Stimulated activated CD8-positive, alpha-beta memory T cell treated with anti-CD3 and anti-CD28 coated beads, Interleukin-7, amount 100 ng/mL, for 24 hours (primary cell): ENCODE measurements at regions not wholly inside any gene's neighbourhood (a gene's known extent, or its start where the extent isn't known, plus 50 kb on each side); places are given as distances from the start of the nearest gene placed in this dataset.
"Not testable (repeated sequence)": the region's sequence is repeated elsewhere in the genome, so short reads cannot be mapped to it uniquely, and the experiment has no call there.

Source experiments
- DNase-seq: peaks from one replicate; pipeline ENCODE4 v3.0.0-alpha.2; 2020; ENCODE audit warnings: low read depth

DNA sequence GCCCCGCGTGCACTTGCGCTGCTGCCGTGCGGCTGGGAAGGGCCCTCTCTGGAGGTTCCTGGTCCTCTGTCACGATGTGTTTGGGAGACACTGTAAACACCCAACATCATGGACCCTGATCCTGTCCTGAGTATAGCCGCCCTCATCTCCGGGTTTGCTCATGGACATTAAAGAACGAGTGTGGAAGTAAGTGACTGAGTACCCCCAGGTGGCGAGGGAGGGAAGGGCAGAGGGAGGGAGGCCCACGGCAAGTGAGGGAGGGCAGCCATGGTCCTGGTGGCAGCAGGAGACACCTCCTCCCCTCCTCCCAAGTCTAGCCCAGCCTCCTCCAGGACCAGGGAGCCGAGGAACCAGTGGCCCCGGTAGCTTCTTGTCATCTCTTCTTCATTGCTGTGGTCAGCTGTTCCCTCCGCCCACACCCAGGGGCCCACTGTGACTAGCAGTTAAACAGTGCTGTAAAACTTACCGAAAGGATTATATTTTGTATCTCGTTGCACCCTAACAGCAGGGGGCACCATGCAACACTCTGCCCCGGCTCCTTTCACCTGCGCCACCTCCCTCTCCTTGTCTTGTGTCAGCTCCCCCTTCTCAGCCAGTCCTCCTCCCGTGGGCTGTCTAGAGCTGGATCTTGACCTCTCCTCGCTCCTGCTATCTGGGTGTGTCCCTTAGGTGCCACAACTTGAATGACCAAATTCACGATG is 566.5 kb upstream of the B3GAT1 start:
- no peak for DNase-seq

DNA sequence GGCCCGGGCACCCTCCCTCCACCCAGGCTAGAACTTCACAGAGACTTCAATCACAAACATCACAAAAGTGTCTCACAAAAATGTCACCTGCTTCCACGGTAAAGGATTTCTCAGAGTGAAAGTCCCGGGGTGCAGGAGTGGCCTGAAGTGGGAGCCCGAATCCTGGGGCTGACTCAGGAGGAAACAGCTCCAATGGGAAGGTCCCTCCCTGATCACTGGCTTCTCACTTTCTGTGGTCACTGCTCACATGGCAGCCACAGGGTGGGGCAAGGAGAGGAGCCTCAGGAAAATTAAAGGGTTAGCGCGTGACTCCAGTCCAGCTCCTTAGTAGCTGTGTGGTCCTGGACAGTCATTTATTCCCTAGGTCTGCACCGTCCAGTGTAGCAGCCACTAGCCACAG is 564.5 kb upstream of the B3GAT1 start:
- no peak for DNase-seq

DNA sequence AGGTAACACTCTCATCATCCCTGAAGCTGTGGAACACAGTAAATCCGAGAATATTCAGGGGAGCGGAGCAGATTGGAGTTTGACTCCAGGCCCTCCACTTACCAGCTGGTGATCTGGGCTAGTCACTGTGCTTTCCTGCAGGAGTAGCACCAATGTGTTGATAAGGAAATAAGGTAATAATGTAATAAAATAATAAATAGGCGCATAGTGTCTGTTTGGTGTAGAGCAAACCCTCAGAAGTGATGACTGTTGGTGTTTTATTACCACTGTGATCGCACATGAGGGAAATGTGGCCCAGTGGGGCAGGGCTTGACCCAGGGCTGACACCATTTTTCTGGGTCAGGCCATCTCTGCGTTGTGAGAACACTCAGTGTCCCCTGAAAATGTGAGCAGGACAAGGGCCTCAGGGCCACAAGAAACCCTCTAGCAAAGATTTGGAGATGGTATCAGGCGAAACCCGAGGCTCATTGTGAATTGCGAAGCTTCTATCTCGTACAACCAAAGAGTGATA is 563.9 kb upstream of the B3GAT1 start:
- DNase-seq: no peak

DNA sequence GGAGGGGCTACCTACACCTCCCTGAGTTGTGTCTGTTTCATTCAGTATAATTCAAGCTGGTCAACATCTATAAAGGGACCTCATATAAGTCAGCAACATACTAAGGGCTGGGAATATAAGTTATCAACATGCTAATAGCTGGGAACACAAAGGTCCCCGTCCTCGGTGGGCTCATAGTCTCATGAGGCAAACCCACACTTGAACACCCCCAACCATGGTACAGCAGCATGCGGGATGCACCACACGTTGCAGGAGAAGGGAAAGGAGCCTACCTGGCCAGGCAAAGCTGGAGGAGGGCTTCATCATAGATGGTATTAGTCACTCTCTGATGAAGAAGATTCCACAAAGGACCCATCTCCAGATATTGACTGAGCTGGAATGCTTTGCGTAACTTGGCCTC is 561.8 kb upstream of the B3GAT1 start:
- DNase-seq: no peak

DNA sequence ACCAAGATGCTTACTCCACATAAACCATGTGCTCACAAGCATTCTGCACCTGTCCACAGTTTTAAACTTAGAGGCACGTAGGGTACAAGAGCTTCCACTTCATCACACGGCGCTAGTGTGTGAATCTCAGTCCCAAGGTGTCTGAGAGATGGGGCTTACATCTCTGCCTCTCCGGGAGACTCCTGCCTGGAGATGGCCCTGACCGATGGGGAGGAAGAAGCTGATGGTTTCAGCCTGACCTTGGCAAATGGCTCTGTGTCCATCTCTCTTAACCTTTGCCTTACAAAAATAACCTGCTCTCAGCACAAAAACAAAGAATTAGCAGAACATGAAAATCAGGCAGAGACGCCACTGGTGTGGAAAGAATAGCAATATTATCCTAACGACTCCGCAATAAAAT is 559.3 kb upstream of the B3GAT1 start:
- DNase-seq: no peak

DNA sequence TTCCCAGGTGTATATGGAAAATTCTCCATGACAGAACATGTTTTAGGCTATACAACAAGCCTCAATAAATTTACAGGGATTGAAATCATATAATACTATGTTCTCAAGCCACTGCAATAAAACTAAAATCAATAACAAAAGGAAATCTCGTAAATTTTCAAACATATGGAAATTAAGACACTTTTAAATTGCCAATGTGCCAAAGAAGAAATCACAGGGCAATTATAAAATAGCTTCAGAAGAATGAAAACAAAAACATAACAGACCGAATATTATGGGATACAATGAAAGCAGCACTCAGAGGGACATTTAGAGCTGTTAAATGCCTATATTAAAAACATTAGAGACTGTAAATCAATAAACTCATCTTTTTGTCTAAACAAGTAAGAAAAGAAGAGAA is 555.7 kb upstream of the B3GAT1 start:
- DNase-seq: no peak

DNA sequence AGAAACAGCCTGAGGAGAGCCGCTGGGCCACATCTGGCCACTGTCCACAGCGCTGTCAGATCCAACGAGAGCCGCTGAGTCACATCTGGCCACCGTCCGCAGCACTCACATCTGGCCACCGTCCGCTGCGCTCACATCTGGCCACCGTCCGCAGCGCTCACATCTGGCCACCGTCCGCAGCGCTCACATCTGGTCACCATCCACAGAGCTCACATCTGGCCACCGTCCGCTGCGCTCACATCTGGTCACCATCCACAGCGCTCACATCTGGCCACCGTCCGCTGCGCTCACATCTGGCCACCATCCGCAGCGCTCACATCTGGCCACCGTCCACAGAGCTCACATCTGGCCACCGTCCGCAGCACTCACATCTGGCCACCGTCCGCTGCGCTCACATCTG is 549.3 kb upstream of the B3GAT1 start:
- not testable (repeated sequence) for DNase-seq

DNA sequence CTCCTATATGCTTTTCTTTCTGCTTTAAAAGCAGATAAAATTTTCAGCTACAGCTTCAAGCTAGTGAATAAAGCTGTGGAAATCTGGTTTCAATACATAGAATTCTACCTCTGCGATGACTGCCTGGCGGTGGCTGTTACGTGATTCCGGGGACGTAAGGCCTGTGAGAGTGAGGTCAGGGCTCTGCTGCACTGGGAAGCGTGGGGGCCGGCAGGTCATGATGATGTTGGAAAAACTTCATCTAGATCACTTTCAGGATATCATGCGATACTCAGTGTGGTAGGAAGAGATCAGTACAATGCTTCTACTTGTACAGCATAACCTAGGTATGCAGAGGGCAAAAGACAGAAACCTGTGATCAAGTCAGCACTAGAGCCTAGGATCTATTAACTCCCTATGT is 546.8 kb upstream of the B3GAT1 start:
- DNase-seq: no peak

DNA sequence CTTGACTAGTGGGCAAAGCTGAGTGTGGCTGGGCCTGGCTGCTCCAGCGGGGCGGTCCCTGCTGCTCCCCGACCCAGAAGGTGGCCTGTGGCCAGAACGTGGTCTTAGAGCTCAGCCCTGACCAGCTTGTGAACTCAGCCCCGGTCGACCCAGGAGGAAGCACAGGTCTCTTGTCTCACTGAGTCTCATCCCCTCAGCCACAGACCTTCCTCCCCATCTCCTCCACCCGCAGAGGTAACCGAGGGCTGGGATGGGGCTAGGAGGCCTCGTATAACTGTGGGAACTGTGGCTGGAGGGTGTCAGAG is 546.2 kb upstream of the B3GAT1 start:
- no peak for DNase-seq

DNA sequence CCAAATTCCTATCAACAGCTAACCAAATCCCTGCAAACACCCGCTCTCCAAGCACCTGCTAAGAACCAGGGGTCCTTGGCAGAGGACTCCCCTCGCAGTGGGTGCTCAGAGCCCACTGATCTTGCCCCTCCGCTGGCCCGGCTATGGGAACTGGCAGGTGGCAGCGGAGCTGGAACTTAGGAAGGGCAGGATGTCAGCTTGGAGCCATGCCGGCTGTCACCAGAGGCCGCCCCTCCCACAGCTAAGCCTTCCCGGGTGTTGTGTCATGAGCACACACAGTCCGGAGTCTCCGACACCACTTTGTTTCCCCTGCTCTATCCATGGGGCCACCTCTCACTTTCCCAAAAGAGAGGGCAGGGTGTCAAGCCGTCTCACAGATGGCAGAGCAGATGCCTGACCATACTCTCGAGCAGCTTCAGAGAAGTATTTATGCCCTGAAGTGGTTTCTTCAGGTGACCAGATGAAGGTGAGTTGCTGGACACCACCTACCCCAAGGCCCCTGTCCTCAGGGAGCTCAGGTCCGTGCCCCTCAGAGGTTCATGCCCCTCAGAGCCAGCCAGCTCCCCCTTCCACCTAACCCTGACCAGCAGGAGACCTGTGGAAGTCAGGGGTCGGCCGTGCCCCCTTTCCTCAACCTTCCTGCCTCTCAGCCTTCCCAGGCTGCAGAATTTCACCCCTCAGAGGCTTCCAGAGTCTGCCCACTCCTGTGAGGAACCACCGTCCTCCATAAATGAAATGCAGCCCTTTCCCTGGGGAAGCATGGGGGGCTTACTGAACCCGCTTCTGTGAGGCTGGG is 545.7 kb upstream of the B3GAT1 start:
- no peak for DNase-seq

DNA sequence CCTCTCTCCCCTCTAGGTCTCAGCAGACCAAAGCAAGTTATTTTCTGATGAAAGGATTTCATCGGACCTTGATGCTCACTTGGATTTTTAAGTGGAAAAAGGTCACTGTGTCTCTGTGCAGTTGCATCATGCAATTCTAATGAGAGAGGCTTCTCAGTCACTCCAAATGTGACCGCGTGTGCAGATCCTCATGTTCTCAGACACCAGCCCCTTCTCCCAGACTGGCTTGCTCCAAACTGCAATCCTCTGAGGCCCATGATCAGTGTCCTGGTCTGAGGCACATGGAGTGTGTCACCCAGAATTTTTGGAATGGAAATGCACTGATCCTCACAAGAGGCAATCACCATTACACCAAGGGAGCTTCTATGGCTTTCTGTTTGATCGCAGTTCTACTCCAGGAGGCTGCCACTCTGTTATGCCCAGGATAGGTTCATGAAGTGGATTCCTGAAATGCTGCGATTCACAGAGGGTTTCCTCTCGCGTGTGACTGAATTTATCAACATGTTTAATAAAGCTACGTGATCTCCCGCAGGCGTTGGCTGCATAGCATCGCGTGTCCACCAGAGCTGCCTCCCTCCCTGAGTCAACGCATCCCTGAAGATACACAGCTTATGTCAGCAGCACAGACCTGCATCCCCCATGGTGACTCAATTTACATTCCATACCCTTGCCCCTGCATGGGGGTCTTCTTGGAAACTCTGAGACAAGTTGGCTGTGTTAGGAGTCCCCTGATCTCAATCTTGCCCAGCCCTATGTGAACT is 544.6 kb upstream of the B3GAT1 start:
- DNase-seq: no peak

DNA sequence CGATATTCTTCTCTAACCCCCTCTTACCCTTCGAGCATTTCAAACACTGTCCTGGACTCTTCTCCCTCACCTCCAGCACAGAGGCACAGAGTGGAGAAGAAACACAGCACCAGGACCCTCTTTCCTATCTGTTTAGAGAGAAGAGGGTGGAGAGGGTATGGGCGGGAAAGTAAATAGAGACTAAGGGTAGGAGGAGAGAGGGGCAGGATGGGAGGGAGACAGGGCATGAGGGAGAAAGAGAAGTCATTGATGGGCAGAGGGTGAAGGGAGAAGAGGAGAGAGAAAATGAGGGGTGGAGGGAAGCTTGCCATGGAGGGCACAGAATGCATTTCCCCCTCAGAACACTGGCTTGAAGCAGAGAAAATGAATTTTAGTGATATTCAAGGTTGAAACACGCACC is 543.9 kb upstream of the B3GAT1 start:
- not testable (repeated sequence) for DNase-seq

DNA sequence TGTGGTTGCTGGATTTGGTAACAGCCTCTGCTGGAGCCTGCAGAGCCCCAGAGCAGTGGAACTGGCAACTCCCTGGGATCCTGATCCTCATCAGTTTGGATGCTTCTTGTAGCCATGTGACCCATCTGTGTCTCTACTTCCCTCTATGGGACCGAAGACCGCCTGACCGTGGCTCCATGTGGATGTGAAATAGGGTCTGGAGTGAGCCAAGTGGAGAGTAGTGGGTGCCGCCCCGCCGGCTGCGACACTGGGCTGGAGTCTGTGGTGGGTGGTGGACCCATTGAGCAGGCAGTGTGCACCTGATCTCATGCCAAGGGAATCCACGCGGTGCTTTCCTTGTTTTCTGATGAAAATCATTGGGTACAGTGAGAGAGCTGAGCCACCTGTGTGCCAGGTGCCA is 543.2 kb upstream of the B3GAT1 start:
- DNase-seq: no peak

DNA sequence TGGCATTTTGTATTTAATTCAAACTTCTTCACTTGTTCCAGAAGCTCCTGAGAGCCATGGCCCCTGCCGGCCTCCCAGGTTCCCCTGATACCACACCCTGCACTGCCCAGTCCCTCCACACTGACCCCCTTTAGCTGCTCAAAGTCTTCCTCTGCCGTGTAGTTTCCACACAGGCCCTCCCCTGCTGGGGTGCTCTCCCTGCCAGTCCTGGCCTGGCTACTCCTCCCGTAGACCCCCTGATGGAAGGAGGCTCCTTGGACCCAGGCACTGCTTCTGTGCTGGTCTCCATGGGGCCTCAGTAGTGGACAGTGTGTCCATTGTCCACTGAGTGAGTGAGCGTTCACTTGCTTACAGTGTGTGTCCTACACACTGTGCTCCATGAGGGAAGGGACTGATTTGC is 542.4 kb upstream of the B3GAT1 start:
- DNase-seq: not testable (repeated sequence)

DNA sequence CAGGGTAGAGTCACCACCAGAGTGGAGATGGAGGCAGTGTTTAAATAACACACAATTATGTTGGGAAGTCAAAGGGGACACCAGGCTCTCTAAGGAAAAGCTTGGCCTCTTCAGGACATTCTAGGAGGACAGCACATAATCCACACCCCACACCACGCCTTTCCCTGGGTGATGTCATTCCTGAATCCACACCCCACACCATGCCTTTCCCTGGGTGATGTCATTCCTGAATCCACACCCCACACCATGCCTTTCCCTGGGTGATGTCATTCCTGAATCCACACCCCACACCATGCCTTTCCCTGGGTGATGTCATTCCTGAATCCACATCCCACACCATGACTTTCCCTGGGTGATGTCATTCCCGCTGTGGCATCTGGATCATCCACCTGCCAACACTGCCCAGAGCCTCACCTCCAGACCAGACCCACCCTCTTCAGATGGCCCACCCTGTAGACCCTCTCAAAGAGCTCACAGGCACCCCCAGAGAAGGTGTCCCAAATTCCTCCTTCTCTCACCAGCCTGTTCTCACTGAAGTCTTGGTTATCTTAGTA is 541.5 kb upstream of the B3GAT1 start:
- DNase-seq: not testable (repeated sequence)

DNA sequence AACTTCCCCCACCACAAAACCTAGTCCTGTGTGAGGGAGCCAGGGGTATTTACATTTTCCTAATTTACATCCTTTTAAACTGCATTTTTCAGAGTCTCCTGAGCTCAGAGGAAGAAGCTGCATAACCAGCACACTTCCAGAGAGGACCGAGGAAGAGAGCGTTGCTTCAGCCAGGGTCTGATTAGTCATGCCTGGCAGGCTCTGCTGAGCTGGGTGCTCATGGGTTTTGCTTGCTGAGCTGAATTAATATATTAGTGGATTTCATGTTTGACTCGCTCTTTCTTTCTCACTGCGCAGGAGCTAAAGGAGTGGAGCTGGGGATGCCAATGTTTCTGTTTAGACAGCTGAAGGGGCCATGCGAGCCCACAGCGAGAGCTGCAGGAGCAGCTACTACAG is 539.3 kb upstream of the B3GAT1 start:
- no peak for DNase-seq

DNA sequence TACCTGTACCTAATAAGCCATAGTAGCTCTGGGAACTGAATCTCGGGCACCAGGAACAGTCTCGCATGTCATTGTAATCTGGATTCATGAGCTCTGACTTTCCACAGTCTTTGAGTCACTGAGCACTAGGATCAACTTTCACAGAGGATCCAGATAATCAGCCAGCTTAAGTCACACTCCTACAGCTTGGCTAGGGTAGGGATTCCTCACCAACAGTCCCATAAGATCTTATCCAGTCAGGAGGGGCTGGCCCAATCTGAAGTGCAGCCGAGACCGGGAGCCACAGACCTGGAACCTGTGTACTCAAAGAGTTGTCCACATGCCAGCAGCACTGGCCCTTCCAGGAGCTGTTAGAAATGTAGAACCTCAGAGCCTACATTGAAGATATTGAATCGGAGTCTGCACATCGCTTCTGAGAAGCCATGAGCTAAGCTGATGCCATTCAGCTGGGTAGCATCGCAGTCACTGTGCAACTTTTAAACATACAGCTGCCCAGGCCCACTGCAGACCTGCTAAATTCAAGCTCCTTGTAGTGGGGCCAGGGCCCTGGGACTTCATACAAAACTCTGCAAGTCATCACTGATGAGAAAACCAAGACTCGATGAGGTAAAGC is 538.8 kb upstream of the B3GAT1 start:
- no peak for DNase-seq

DNA sequence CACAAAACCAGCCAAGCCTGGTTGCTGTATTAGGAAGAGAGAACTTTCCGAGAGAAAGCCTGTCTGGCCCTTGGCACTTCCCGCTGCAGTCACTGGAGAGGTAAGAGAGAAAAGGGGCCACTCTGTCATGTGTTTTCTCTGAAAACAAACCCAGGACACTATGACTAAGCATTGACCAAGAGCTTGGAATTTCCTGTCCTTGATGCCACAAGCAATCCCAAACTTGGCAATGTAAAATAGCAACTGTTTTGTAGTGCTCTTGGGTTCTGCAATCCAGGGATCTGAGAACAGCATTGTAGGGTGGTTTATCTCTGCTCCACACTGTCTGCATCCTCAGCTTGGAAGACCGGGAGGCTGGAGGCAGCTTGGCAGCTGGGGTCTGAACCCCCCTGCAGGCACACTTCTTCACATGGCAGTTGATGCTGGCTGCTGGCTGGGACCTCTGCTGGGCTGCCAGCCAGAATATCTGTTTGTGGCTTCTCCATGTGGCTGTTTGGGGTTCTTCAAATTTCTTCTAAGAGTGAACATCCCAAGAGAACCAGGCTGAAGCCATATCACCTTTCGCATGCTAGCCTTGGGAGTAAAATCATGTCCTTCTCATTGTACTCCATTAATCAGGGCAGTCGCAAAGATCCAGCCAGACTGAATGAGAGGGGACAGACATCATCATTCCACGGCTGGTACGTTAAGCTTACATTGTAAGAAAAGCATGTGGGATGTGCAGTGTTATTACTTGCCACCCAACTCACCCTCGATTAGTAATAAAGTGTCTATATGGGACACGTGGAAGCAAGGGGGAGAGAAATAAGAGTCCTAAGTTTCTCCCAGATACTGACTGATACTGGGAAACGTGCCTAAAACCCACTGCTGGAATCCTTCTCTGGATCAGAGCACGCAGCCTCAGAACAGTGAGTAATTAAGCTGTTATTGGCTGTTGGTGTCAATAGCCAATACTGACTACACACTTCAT is 537.4 kb upstream of the B3GAT1 start:
- DNase-seq: no peak

DNA sequence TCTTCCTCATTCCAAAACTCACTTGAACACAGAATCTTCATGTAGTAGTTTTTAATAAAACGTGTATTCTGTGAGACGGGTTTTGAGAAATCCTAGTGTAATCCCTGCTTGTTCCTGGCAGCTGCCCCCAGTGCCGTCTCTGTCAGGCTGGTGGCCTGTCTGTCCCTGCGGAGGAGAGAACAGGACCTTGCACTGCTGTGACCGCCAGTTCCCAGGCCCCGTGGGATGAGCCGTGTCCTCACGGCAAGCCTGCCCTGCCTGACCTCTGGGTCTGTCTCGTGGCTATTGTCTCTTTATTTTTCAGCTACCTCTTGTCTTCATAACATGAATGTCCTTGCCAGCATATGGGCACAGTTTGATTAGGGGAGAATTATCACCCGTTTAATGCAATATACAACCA is 535.5 kb upstream of the B3GAT1 start:
- no peak for DNase-seq

DNA sequence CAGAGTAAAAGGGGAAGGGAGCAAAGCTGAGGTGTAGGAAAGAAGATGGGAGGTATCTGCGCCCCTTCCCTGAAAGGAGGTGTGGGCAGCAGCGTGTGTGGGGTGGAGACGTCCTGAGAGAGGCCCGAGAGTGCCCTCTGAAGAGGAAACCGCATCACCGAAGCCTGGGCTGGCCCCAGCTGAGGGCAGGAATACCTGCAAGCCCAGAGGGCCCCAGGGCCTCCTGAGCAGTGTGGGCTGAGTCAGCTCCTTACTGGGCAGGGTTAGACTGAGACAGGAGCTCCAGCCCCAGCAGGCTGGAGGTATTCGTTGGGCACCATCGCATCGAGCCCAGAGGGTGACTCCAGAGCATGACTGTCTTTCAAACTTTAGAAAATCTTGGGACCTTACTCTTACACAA is 534.0 kb upstream of the B3GAT1 start:
- DNase-seq: no peak

DNA sequence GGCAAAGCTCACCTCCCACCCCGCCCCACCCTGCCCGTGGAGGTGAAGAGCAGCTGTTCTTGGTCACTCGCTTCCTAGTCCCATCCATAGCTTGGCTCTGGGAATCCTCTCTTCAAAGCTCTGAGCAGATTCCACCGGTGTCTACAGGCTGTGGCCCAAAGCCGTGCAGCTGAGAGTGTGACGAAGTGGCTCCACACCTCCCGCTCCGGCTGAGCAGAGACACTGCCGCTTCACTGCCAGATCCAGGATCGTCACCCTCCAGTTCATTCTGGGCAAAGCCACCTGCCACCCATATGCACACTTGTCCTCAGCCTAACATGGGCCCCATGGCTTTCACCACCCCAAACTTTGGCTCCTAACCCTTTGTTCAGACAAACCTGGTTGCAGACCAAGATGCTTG is 532.9 kb upstream of the B3GAT1 start:
- DNase-seq: no peak
